ENCODE measurements at regions not wholly inside any gene's neighbourhood (a gene's known extent, or its start where the extent isn't known, plus 50 kb on each side); places are given as distances from the start of the nearest gene placed in this dataset.

DNA sequence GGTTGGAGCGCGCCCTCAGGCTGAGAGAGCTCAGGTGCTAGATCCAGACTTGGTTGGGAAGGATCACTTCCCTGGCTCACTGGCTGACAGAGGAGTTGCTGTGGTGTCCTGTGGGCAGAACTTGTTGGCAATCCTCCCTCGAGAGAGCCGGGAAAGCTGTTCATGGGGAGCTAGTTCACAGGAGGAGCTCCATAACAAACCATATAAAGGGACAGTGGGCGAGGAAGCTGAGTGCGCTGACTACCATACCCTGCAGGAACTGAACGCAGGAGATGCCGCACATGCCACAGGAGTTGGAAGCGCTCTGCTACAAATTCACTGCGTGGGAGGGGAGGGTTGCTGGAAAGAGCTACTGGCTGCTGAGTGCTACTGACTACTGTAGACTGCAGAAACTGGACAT lies 243.2 kb downstream of the OGFRL1 start:
- H4K20me1 ChIP-seq (ENCODE audit: control insufficient read depth, insufficient read depth): no peaks in the 10 kb centered on the region
- no peaks in the 10 kb centered on the region for H3K36me3 ChIP-seq (ENCODE audit: control insufficient read depth in 2 of 2, insufficient read depth in 2 of 2, low read length in 1 of 2)
- ChIA-PET CTCF (interaction anchor here (1.1 to 2.6 kb wide), 6 partner anchors 12 to 557 kb away, joined by 3 to 19 read pairs (median 4); no protein-coding TSS in a partner anchor), SMC1A (ENCODE audit: uncharacterized antibody, unreplicated experiment) (no interaction called here), POLR2A (no interaction called here), RAD21 (ENCODE audit: unreplicated experiment) (interaction anchor here (1.1 kb wide), 1 partner anchor 146 kb away, joined by 3 read pairs; no protein-coding TSS in a partner anchor)
- H3K79me2 ChIP-seq (ENCODE audit: control insufficient read depth, insufficient read depth, low read length): no peaks in the 10 kb centered on the region
- intact Hi-C loops (cut with micrococcal nuclease; ENCODE audit: unreplicated experiment) (no loop called here), in situ Hi-C loops (cut with MboI) (loop anchor here (5.0 kb wide), 1 partner anchor 555 kb away; no protein-coding TSS in a partner anchor)
- no peaks in the 10 kb centered on the region; a peak in 1 of 4 replicates for H3K27me3 ChIP-seq (replicated peaks in 1 of 2; ENCODE audit: control insufficient read depth in 2 of 2, insufficient read depth in 2 of 2, low read length in 1 of 2)
- H3K4me3 ChIP-seq: no peak overlapping the region
- no TSS peak for BruUV-seq (replicated peaks)
- no peak for TF ChIP-seq FOXM1 (IDR thresholded peaks at IDR 0.05; ENCODE audit: low read depth, low read length)
- TF ChIP-seq LARP7 (IDR thresholded peaks at IDR 0.05): no peak
- TF ChIP-seq SP1 (IDR thresholded peaks at IDR 0.05; ENCODE audit: low read depth, low read length): no peak
- TF ChIP-seq E2F4 (IDR thresholded peaks at IDR 0.05; ENCODE audit: low read depth, low read length): no peak
- TF ChIP-seq ZNF622 (IDR thresholded peaks at IDR 0.05): no peak
- no peak for TF ChIP-seq EGR1 (IDR thresholded peaks at IDR 0.05; ENCODE audit: borderline replicate concordance in 1 of 2, low read depth in 2 of 2, low read length in 2 of 2)
- TF ChIP-seq, protein P1, sequence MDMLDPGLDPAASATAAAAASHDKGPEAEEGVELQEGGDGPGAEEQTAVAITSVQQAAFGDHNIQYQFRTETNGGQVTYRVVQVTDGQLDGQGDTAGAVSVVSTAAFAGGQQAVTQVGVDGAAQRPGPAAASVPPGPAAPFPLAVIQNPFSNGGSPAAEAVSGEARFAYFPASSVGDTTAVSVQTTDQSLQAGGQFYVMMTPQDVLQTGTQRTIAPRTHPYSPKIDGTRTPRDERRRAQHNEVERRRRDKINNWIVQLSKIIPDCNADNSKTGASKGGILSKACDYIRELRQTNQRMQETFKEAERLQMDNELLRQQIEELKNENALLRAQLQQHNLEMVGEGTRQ (IDR thresholded peaks at IDR 0.05; ENCODE audit: borderline replicate concordance, low read depth, low read length): no peak
- no peak for TF ChIP-seq PAX5 (IDR thresholded peaks at IDR 0.05; ENCODE audit: borderline replicate concordance, low read depth, low read length)
- TF ChIP-seq ETV6 (conservative IDR thresholded peaks at IDR 0.05 in 1 of 2, IDR thresholded peaks at IDR 0.05 in 1 of 2; ENCODE audit: borderline replicate concordance in 1 of 2, low read depth in 1 of 2): no peak
- no peak for TF ChIP-seq DPF2 (IDR thresholded peaks at IDR 0.05)
- TF ChIP-seq ZNF24 (IDR thresholded peaks at IDR 0.05): no peak
- no peak for TF ChIP-seq RB1 (IDR thresholded peaks at IDR 0.05; ENCODE audit: borderline replicate concordance)
- TF ChIP-seq ATF3 (IDR thresholded peaks at IDR 0.05; ENCODE audit: borderline replicate concordance, extremely low read depth, low read depth, low read length): no peak
- TF ChIP-seq RBBP5 (conservative IDR thresholded peaks at IDR 0.05): no peak
- no peak for TF ChIP-seq TCF7 (IDR thresholded peaks at IDR 0.05; ENCODE audit: borderline replicate concordance)
- TF ChIP-seq CHD2 (IDR thresholded peaks at IDR 0.05; ENCODE audit: borderline replicate concordance, low read depth, low read length): no peak
- no peak for TF ChIP-seq KAT2A (conservative IDR thresholded peaks at IDR 0.05; ENCODE audit: control insufficient read depth, low read depth, low read length)
- TF ChIP-seq IKZF2 (IDR thresholded peaks at IDR 0.05): no peak
- TF ChIP-seq, protein P2, sequence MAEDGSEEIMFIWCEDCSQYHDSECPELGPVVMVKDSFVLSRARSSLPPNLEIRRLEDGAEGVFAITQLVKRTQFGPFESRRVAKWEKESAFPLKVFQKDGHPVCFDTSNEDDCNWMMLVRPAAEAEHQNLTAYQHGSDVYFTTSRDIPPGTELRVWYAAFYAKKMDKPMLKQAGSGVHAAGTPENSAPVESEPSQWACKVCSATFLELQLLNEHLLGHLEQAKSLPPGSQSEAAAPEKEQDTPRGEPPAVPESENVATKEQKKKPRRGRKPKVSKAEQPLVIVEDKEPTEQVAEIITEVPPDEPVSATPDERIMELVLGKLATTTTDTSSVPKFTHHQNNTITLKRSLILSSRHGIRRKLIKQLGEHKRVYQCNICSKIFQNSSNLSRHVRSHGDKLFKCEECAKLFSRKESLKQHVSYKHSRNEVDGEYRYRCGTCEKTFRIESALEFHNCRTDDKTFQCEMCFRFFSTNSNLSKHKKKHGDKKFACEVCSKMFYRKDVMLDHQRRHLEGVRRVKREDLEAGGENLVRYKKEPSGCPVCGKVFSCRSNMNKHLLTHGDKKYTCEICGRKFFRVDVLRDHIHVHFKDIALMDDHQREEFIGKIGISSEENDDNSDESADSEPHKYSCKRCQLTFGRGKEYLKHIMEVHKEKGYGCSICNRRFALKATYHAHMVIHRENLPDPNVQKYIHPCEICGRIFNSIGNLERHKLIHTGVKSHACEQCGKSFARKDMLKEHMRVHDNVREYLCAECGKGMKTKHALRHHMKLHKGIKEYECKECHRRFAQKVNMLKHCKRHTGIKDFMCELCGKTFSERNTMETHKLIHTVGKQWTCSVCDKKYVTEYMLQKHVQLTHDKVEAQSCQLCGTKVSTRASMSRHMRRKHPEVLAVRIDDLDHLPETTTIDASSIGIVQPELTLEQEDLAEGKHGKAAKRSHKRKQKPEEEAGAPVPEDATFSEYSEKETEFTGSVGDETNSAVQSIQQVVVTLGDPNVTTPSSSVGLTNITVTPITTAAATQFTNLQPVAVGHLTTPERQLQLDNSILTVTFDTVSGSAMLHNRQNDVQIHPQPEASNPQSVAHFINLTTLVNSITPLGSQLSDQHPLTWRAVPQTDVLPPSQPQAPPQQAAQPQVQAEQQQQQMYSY (CRISPR knock-in tag; IDR thresholded peaks at IDR 0.05): no peak
- no peak for TF ChIP-seq SREBF1 (IDR thresholded peaks at IDR 0.05; ENCODE audit: low read length)
- DNase-seq (ENCODE audit: low read depth, low spot score) (no peak), ATAC-seq (no peak), FAIRE-seq (no peak)
- no peak overlapping the region for H3K27ac ChIP-seq (ENCODE audit: control insufficient read depth, insufficient read depth)
- no peak overlapping the region for H2AFZ ChIP-seq (ENCODE audit: control insufficient read depth, low read depth, low read length)
- WGBS (ENCODE audit: insufficient coverage, insufficient replicate concordance, low lambda C conversion rate, missing lambda C conversion rate): 55% methylated on average over 10 of the region's 10 CpGs
- no peaks in the 10 kb centered on the region for H3K9me3 ChIP-seq (replicated peaks; ENCODE audit: control insufficient read depth, insufficient read depth, low read length)
- no peak overlapping the region for H3K4me2 ChIP-seq (ENCODE audit: control insufficient read depth, insufficient read depth)
- no peak overlapping the region for H3K9ac ChIP-seq (ENCODE audit: control insufficient read depth, insufficient read depth, low read length)
- no peaks in the 10 kb centered on the region for H3K4me1 ChIP-seq (ENCODE audit: control insufficient read depth, insufficient read depth, low read length)
